ENCODE measurements at regions not wholly inside any gene's neighbourhood (a gene's known extent, or its start where the extent isn't known, plus 50 kb on each side); places are given as distances from the start of the nearest gene placed in this dataset.

- DNase-seq: no peak
Measured at GRCh38 chr11:111021131-111021530, 224.4 kb upstream of the POU2AF2 start.

- DNase-seq: no peak
Measured at GRCh38 chr11:111019871-111020670, 225.5 kb upstream of the POU2AF2 start.

GRCh38 chr11:111019451-111019850, 226.1 kb upstream of the POU2AF2 start:
- DNase-seq: no peak

- no peak for DNase-seq
Measured at GRCh38 chr11:111018566-111018965, 227.0 kb upstream of the POU2AF2 start.

GRCh38 chr11:111012491-111012890, 233.0 kb upstream of the POU2AF2 start:
- DNase-seq: no peak

- no peak for DNase-seq
Measured at GRCh38 chr11:111011275-111011594, 234.3 kb upstream of the POU2AF2 start.

GRCh38 chr11:111010391-111011274, 234.9 kb upstream of the POU2AF2 start:
- no peak for DNase-seq

GRCh38 chr11:111006227-111006626, 239.3 kb upstream of the POU2AF2 start:
- no peak for DNase-seq

GRCh38 chr11:111001986-111002611, 243.4 kb upstream of the POU2AF2 start:
- DNase-seq: no peak

GRCh38 chr11:111001081-111001430, 244.5 kb upstream of the POU2AF2 start:
- DNase-seq: no peak

- no peak for DNase-seq
Measured at GRCh38 chr11:111000400-111001080, 245.0 kb upstream of the POU2AF2 start.

- no peak for DNase-seq
Measured at GRCh38 chr11:110992481-110992880, 253.0 kb upstream of the POU2AF2 start.

- no peak for DNase-seq
Measured at GRCh38 chr11:110991661-110992355, 253.7 kb upstream of the POU2AF2 start.

GRCh38 chr11:110990311-110990710, 255.2 kb upstream of the POU2AF2 start:
- DNase-seq: no peak

- no peak for DNase-seq
Measured at GRCh38 chr11:110989428-110990133, 255.9 kb upstream of the POU2AF2 start.

- no peak for DNase-seq
Measured at GRCh38 chr11:110988671-110989070, 256.9 kb upstream of the POU2AF2 start.

- DNase-seq: no peak
Measured at GRCh38 chr11:110986016-110986415, 259.5 kb upstream of the POU2AF2 start.

GRCh38 chr11:110985547-110985946, 260.0 kb upstream of the POU2AF2 start:
- DNase-seq: no peak

- DNase-seq: no peak
Measured at GRCh38 chr11:110984693-110985092, 260.8 kb upstream of the POU2AF2 start.

- DNase-seq: no peak
Measured at GRCh38 chr11:110984147-110984546, 261.4 kb upstream of the POU2AF2 start.

- no peak for DNase-seq
Measured at GRCh38 chr11:110982214-110982613, 263.3 kb upstream of the POU2AF2 start.
